Neuron (in vitro differentiated cells): ENCODE measurements at regions not wholly inside any gene's neighbourhood (a gene's known extent, or its start where the extent isn't known, plus 50 kb on each side); places are given as distances from the start of the nearest gene placed in this dataset.

Experiments used
- H2AFZ ChIP-seq: one replicate; pipeline ENCODE4 v1.6.1; 2013; ENCODE audit warnings: low read depth, mild to moderate bottlenecking, inconsistent platforms, low read length, moderate library complexity
- H3K27me3 ChIP-seq: one replicate; pipeline ENCODE4 v1.6.1; 2013; ENCODE audit warnings: low read length; ENCODE audit not compliant: insufficient read depth
- H3K36me3 ChIP-seq: one replicate; pipeline ENCODE4 v1.6.1; 2013; ENCODE audit warnings: low read length; ENCODE audit not compliant: insufficient read depth
- H3K4me1 ChIP-seq: one replicate; pipeline ENCODE4 v1.6.1; 2013; ENCODE audit warnings: low read length; ENCODE audit not compliant: insufficient read depth
- H3K4me3 ChIP-seq: 2 replicates; pipeline ENCODE4 v1.5.1; 2013; ENCODE audit warnings: mild to moderate bottlenecking, low read length, moderate library complexity
- H3K9me3 ChIP-seq: one replicate; pipeline ENCODE4 v1.6.1; 2013; ENCODE audit warnings: low read length

DNA sequence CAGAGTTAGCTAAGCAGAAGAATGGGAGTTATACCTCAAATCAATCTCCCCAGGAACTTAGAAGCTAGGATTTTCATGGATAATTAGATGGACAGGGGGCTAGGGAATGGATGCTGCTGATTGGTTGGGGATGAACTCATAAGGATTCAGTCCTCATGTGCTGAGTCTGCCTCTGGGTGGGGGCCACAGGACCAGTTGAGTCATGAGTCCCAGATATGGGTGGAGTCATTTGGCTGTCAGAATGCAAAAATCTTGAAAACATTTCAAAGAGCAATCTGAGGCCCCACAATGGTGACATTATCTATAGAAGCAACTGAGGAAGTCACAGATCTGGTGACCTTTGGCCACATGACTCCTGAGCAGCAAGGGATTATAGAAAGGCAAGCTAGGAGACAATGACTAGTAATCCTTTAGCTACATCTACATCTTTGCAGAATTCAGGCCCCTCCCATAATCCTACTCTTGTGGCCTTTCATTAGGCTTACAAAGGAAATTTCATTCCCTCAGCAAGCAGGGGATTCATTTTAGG, 82.6 kb upstream of the CCL2 start:
- Histone ChIP-seq H3K4me3 (no peak overlapping the region), H3K9me3 (no peaks in the 10 kb centered on the region), H3K36me3 (no peaks in the 10 kb centered on the region), H2AFZ (no peak overlapping the region), H3K27me3 (no peaks in the 10 kb centered on the region), H3K4me1 (no peaks in the 10 kb centered on the region)

DNA sequence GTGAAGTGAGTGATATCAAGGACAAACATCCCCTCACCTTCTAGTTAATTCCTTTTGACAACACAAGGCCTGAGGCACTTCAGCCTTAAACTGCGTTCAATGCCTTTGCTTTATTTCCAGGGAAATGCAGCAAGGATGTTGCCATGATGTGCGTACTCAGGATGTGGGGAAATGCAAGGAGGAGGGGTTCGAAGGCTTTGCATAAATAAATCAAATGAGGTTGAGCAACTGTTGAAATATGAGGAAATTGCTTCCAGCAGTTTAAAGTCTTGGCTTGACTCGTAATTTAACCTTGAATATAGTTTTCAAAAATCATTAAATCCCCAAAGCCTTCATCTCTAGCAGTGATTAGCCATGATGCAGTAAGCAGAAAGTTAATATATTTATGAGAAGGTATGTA, 81.8 kb upstream of the CCL2 start:
- no peaks in the 10 kb centered on the region for H3K4me1 ChIP-seq
- H3K36me3 ChIP-seq = no peaks in the 10 kb centered on the region
- no peak overlapping the region for H2AFZ ChIP-seq
- H3K9me3 ChIP-seq = no peaks in the 10 kb centered on the region
- H3K27me3 ChIP-seq = no peaks in the 10 kb centered on the region
- no peak overlapping the region for H3K4me3 ChIP-seq

DNA sequence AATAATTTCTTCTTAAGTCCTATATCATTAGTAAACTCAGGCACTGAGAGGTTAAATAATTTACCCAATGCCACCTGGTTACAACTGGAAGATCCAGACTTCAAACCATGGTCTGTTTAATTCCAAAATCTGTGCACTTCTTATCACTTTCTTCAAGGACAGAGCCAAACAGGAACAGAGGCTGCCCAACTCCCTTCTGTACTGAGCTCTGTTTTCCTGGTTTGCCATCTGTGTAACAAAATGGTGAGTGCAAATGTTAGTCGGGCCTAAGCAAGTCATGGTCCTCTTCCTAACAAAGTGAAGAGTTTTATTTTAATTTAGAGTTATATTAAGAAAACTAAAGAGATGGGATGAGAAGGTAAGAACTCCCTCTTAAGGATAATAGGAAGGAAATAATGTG, 80.6 kb upstream of the CCL2 start:
- H2AFZ ChIP-seq = no peak overlapping the region
- H3K27me3 ChIP-seq = no peaks in the 10 kb centered on the region
- H3K9me3 ChIP-seq = no peaks in the 10 kb centered on the region
- no peak overlapping the region for H3K4me3 ChIP-seq
- H3K36me3 ChIP-seq = no peaks in the 10 kb centered on the region
- H3K4me1 ChIP-seq = no peaks in the 10 kb centered on the region

DNA sequence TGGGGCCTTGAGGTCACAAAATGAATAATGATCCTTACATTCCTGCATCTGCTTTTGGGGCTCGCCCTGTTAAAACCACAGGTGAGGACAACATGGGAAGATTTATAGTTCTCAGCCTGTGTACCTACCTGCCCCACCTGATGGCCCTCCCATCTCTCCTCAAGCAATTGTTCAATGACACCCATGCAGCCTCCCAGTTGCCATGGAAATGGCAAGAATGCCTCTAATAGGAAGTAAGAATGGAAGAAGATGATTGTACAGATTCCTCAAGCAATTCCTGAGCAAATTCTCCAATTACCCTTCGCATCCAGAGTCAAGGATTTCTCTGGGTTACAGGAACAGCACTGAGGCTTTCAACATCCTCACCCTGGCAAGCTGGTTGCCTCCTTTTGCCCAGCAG, 78.6 kb upstream of the CCL2 start:
- Histone ChIP-seq H3K27me3 (no peaks in the 10 kb centered on the region), H3K9me3 (no peaks in the 10 kb centered on the region), H2AFZ (no peak overlapping the region), H3K36me3 (no peaks in the 10 kb centered on the region), H3K4me3 (no peak overlapping the region), H3K4me1 (no peaks in the 10 kb centered on the region)

DNA sequence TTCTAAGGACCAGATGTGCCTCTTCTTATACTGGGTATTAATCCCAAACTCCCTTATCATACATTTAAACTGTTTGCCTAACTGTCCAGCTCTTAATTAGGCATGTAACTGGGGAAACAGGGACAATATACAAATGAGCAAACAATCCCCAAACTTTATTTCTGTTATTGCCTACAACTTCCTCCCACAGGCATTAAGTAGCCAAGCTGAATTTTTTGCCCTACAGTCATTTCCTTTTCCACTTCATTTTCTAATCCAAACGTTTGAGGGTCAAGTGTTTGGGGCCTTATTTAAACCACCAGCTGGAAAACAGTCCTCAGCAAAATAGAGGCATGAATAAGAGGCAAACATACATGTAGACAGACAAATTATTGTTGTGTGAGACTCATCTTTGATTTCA, 77.4 kb upstream of the CCL2 start:
- H2AFZ ChIP-seq = no peak overlapping the region
- no peaks in the 10 kb centered on the region for H3K27me3 ChIP-seq
- no peaks in the 10 kb centered on the region for H3K36me3 ChIP-seq
- no peak overlapping the region for H3K4me3 ChIP-seq
- H3K9me3 ChIP-seq = no peaks in the 10 kb centered on the region
- no peaks in the 10 kb centered on the region for H3K4me1 ChIP-seq

DNA sequence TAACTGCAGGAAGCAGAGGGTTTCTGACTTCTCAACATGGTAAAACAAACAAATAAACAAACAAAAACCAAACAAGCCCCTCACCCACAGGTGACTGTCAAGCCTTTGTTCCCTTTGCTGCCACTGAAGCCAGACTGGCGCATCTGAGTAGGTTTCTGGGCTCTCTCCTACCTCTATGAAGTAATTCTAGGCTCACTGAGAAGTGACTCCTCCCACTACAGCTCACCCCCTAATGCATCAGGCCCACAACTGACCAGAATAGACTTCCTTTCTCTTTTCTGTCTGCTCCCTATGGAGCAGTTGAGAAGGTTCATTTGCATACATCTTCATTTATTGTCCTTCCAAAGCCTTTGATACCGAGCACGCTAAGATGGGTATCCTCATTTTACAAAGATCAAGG, 77.0 kb upstream of the CCL2 start:
- no peak overlapping the region for H3K4me3 ChIP-seq
- H3K27me3 ChIP-seq = no peaks in the 10 kb centered on the region
- H3K36me3 ChIP-seq = no peaks in the 10 kb centered on the region
- H2AFZ ChIP-seq = no peak overlapping the region
- no peaks in the 10 kb centered on the region for H3K9me3 ChIP-seq
- no peaks in the 10 kb centered on the region for H3K4me1 ChIP-seq

DNA sequence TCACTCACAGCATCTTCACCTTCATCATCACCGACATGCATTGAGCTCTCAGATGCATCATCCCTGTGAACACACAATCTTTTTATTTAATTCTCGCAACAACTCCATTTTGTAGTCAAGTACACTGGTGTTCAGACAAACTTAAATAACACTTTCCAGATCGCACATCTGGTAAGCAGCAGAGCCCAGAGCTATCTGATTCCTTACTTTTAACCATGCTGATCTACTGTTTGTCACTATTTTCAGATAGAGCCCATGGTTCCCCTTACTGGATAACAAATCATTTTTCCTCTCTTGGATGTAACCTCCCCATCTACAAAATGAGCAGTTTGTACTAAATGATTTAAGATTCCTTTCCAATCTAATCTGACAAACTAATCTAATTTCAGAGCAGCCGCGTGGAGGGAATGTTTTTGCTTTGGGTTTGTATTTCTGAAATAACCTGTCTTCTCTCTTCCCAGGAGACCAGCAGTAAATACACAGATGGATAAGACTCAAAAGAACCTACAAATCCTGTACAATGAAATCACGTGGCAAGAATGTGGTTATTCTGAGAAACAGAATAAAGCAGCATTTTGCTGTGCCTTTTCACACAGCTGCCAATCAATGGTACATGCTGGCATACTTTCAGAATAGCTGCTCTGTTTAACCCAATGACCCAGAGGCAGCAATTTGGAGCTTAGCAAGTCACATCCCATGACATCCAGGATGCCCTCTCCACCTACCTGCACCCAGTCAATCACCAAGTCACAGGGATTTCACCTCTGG, 72.9 kb upstream of the CCL2 start:
- Histone ChIP-seq H3K4me3 (no peak overlapping the region), H2AFZ (no peak overlapping the region), H3K36me3 (no peaks in the 10 kb centered on the region), H3K4me1 (no peaks in the 10 kb centered on the region), H3K27me3 (no peaks in the 10 kb centered on the region), H3K9me3 (no peaks in the 10 kb centered on the region)

DNA sequence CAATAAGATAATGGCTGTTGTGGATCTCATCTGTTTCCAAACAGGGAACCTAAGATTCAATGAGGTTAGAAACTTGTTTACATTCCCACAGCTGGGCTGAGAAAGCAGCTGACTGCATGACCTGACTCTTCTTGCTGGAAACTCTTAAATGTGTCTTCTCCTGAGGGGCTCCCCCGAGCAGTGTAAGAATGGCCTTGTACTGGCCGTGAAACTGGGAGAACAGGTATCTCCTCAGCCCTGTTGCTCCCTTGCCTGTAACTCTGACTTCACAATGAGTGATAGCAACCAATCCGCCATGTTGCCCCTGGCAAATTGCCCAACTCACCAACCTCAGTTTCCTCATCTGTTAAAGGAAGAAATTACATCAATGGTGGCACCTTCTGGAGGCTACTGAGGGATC, 59.1 kb upstream of the CCL2 start:
- Histone ChIP-seq H3K36me3 (no peaks in the 10 kb centered on the region), H2AFZ (no peak overlapping the region), H3K27me3 (no peaks in the 10 kb centered on the region), H3K4me1 (no peaks in the 10 kb centered on the region), H3K9me3 (no peaks in the 10 kb centered on the region), H3K4me3 (no peak overlapping the region)

DNA sequence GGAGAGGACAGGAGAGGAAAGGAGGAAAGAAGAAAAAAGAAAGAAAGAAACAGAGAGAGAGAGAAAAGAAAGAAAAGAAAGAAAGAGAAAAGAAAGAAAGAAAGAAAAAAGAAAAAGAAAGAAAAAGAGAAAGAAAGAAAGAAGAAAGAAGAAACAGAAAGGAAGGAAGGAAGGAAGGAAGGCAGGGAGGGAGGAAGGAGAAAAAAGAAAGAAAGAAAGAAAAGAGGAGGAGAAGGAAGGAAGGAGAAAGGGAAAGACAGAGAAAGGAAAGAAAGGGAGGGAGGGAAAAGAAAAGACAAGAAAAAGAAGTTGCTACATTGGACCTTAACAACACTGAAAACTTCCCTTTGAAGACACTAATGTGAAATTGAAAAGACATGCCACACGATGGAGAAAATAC, 56.6 kb upstream of the CCL2 start:
- H3K4me3 ChIP-seq = no peak overlapping the region
- H3K27me3 ChIP-seq = no peaks in the 10 kb centered on the region
- H3K36me3 ChIP-seq = no peaks in the 10 kb centered on the region
- no peaks in the 10 kb centered on the region for H3K9me3 ChIP-seq
- no peaks in the 10 kb centered on the region for H3K4me1 ChIP-seq
- H2AFZ ChIP-seq = no peak overlapping the region

DNA sequence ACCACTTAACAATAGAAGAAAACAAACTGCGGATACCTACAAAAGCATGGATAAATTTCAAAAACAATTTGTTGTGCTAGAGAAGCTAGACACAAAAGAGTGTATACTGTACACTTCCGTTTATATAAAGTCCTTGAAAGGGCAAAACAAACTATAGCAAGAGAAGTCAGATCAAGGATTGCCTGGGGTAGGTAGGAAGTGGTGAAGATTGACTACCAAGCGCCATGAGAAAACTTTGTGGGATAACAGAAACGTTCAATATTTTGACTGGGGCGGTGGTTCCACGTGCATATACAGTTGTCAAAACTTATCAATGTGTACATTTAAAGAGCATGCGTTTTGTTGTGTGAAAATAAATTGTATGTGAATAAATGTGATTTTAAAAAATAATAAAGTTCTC, 55.6 kb upstream of the CCL2 start:
- Histone ChIP-seq H2AFZ (no peak overlapping the region), H3K4me1 (no peaks in the 10 kb centered on the region), H3K36me3 (no peaks in the 10 kb centered on the region), H3K4me3 (no peak overlapping the region), H3K27me3 (no peaks in the 10 kb centered on the region), H3K9me3 (no peaks in the 10 kb centered on the region)

DNA sequence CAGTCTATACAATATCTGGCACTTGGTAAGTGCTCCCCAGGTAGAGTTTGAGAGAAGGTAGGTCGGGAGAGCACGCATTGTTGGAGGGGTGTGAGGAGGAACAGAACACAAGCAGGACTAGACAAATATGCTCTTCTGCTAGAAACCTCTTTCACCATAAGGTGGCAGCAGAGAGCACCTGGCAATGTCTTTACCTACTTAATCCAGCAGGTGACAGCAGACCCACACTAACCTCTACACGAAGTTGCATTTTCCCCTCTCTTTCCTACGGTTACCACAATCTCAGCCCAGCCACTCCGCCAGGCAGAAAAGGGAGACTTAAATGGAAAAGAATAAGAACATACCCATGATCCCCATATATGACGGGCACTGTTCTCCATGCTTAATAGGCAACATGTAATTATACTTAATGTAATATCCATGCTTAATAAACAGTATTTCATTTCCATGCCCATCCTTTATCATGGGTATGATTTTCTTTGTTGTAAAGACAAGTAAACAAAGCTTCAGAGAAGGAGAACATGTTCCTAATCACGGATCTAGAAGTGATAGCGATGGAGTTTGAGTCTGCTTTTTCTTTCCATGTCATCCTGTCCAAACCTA, 55.1 kb upstream of the CCL2 start:
- Histone ChIP-seq H3K4me3 (no peak overlapping the region), H2AFZ (no peak overlapping the region), H3K9me3 (no peaks in the 10 kb centered on the region), H3K27me3 (no peaks in the 10 kb centered on the region), H3K36me3 (no peaks in the 10 kb centered on the region), H3K4me1 (no peaks in the 10 kb centered on the region)

DNA sequence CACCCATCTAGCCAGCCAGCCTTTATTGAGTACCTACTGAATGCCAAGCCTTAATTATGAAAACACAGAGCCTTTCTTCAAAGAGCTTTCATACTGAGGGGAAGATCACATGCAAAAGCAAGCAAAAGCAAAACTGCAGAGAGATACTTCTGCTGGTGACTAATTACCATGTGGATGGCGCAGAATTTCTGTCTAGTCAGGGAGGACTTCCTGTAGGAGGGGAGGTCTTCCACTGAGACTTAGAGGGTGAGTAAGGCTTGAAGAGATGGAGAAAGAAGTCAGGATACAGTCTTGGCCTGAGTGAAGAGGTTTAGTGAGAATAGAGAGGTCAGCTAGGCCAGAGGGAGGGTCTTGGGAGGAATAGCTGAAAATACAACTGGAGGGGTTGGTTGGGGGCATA, 53.9 kb upstream of the CCL2 start:
- Histone ChIP-seq H3K4me1 (no peaks in the 10 kb centered on the region), H3K4me3 (no peak overlapping the region), H3K9me3 (no peaks in the 10 kb centered on the region), H3K36me3 (no peaks in the 10 kb centered on the region), H2AFZ (no peak overlapping the region), H3K27me3 (no peaks in the 10 kb centered on the region)

DNA sequence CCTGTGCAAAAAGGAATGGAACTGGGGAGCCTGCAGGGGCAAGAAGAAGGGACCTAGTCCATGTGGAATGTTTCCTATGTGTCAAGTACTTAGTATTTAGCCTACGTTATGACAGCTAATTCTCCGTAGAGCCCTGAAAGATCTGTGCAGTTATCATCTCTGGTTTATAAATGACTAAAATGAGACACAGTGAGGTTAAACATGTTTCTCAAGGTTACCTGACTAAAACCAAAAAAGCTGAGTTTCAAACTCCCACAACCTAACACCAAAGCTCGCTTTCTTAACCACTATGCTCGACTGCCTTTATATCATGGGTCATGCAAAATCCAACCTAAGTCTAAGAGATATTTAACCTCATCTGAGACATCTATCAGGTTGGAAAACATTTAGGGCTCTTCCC, 53.3 kb upstream of the CCL2 start:
- no peak overlapping the region for H2AFZ ChIP-seq
- no peak overlapping the region for H3K4me3 ChIP-seq
- no peaks in the 10 kb centered on the region for H3K36me3 ChIP-seq
- H3K4me1 ChIP-seq = no peaks in the 10 kb centered on the region
- H3K9me3 ChIP-seq = no peaks in the 10 kb centered on the region
- H3K27me3 ChIP-seq = no peaks in the 10 kb centered on the region
